Hepatocyte (in vitro differentiated cells): ENCODE measurements at regions not wholly inside any gene's neighbourhood (a gene's known extent, or its start where the extent isn't known, plus 50 kb on each side); places are given as distances from the start of the nearest gene placed in this dataset.

Source experiments
- DNase-seq: peaks from one replicate; pipeline ENCODE4 v3.0.0-alpha.2; 2016; ENCODE audit warnings: low spot score
- H2AFZ ChIP-seq: fragments of 200-600 bp; sonication (generic); 2 replicates; pipeline ENCODE4 v1.6.0; 2016; ENCODE audit warnings: antibody characterized with exemption, mild to moderate bottlenecking
- H3K27ac ChIP-seq: fragments of 200-600 bp; sonication (generic); 2 replicates; pipeline ENCODE4 v1.5.1; 2016; ENCODE audit warnings: mild to moderate bottlenecking
- H3K27me3 ChIP-seq: fragments of 200-600 bp; sonication (generic); 2 replicates; pipeline ENCODE4 v1.6.1; 2016
- H3K36me3 ChIP-seq: fragments of 200-600 bp; sonication (generic); replicated peaks from 2 replicates; pipeline ENCODE4 v1.5.1; 2016; ENCODE audit warnings: low read depth; ENCODE audit not compliant: insufficient read depth
- H3K4me1 ChIP-seq: fragments of 200-600 bp; sonication (generic); 2 replicates; pipeline ENCODE4 v1.5.1; 2016; ENCODE audit warnings: mild to moderate bottlenecking, moderate library complexity; ENCODE audit not compliant: insufficient read depth
- H3K4me2 ChIP-seq: fragments of 200-600 bp; sonication (generic); 2 replicates; pipeline ENCODE4 v1.6.0; 2016
- H3K4me3 ChIP-seq: fragments of 200-600 bp; sonication (generic); 2 replicates; pipeline ENCODE4 v1.5.1; 2016; ENCODE audit warnings: mild to moderate bottlenecking
- H3K79me2 ChIP-seq: fragments of 200-600 bp; sonication (generic); 2 replicates; pipeline ENCODE4 v1.6.0; 2017; ENCODE audit warnings: mild to moderate bottlenecking
- H3K9me2 ChIP-seq: fragments of 200-600 bp; sonication (generic); replicated peaks from 2 replicates; pipeline ENCODE4 v1.6.0; 2017; ENCODE audit warnings: mild to moderate bottlenecking; ENCODE audit not compliant: insufficient read depth
- H3K9me3 ChIP-seq: fragments of 200-600 bp; sonication (generic); 2 replicates; pipeline ENCODE4 v1.5.1; 2016; ENCODE audit warnings: low read depth, mild to moderate bottlenecking
- H4K20me1 ChIP-seq: fragments of 200-600 bp; sonication (generic); 2 replicates; pipeline ENCODE4 v1.6.0; 2016; ENCODE audit warnings: mild to moderate bottlenecking; ENCODE audit not compliant: insufficient read depth, poor library complexity, severe bottlenecking
- CTCF ChIP-seq: fragments of 200-600 bp; sonication (generic); IDR thresholded peaks from 2 replicates; pipeline ENCODE4 v1.5.1; 2016; ENCODE audit warnings: antibody characterized with exemption, mild to moderate bottlenecking; ENCODE audit not compliant: poor library complexity
- EZH2 ChIP-seq: fragments of 200-600 bp; sonication (generic); IDR thresholded peaks from 2 replicates; pipeline ENCODE4 v1.6.1; 2016; ENCODE audit warnings: antibody characterized with exemption, mild to moderate bottlenecking, borderline replicate concordance
- EZH2phosphoT487 ChIP-seq: fragments of 200-600 bp; sonication (generic); IDR thresholded peaks from one replicate; pipeline ENCODE4 v1.6.1; 2018; ENCODE audit warnings: antibody characterized with exemption, mild to moderate bottlenecking, low read depth, moderate library complexity; ENCODE audit not compliant: unreplicated experiment, severe bottlenecking
- WGBS: methylation state at CpG from one replicate; pipeline ENCODE4 v1.1.6; 2016; ENCODE audit warnings: low lambda C conversion rate; ENCODE audit errors: missing lambda C conversion rate; 5-methylcytosine and 5-hydroxymethylcytosine counted together

- Histone ChIP-seq H3K36me3 (no peaks in the 10 kb centered on the region), H2AFZ (no peak overlapping the region), H3K9me3 (no peaks in the 10 kb centered on the region), H3K27me3 (no peaks in the 10 kb centered on the region), H3K27ac (no peak overlapping the region), H4K20me1 (no peaks in the 10 kb centered on the region), H3K4me3 (no peak overlapping the region), H3K79me2 (no peaks in the 10 kb centered on the region), H3K4me2 (no peak overlapping the region), H3K4me1 (peaks cover 5% of the 10 kb centered on the region), H3K9me2 (peaks cover 3% of the 10 kb centered on the region)
- no peak for TF ChIP-seq CTCF
- TF ChIP-seq EZH2phosphoT487: no peak
- TF ChIP-seq EZH2: no peak
- no peak for DNase-seq
Observed at GRCh38 chr4:79053754-79054153, 114.5 kb upstream of the PAQR3 start.

- no peak overlapping the region for H2AFZ ChIP-seq
- no peak overlapping the region for H3K4me3 ChIP-seq
- no peaks in the 10 kb centered on the region for H3K79me2 ChIP-seq
- H3K4me1 ChIP-seq: peaks cover 8% of the 10 kb centered on the region
- no peaks in the 10 kb centered on the region for H3K9me3 ChIP-seq
- TF ChIP-seq EZH2 (no peak), EZH2phosphoT487 (no peak), CTCF (no peak)
- H3K27ac ChIP-seq: no peak overlapping the region
- H3K27me3 ChIP-seq: no peaks in the 10 kb centered on the region
- H3K36me3 ChIP-seq: no peaks in the 10 kb centered on the region
- no peak for DNase-seq
- H3K9me2 ChIP-seq: no peaks in the 10 kb centered on the region
- H3K4me2 ChIP-seq: no peak overlapping the region
- 65% methylated on average over 6 of the region's 6 CpGs for WGBS
- no peaks in the 10 kb centered on the region for H4K20me1 ChIP-seq
Observed at GRCh38 chr4:79050541-79050880, 111.3 kb upstream of the PAQR3 start.

DNA sequence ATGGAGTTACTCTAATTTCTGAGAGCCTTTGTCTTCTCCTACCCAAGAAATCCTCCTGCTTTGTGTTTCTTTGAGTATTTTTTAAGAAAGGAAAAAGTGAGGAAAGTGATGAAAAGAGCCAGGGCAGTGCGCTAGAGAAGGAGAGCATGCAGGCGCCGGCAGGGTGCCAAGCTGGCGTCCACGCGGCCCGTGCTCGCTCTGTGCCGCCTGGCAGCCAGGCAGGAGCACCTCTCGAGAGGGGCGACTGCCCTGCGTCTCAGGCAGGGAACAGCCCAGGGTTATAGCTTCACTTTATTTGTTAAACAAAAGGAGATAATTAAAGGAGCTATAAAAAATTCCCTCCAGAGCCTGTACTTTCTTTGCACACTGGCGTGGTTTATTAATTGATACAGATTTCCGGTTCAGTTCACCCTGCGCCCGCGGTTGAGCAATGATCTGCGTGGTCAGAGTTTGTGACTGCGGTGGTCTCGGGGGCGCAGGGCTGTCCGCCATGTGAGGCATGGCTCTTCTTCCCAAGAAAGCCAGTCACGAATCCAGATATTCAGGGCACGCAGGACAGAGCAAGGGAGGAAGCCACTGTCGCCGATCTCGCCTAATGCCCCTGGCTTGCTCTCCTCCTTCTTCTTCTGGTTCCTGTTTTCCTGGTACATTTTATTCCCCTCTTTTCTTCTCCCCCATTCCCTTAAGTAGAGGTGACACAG, 110.8 kb upstream of the PAQR3 start:
- Histone ChIP-seq H3K4me2 (no peak overlapping the region), H3K9me2 (no peaks in the 10 kb centered on the region), H3K36me3 (no peaks in the 10 kb centered on the region), H3K27me3 (no peaks in the 10 kb centered on the region), H3K27ac (no peak overlapping the region), H3K9me3 (no peaks in the 10 kb centered on the region), H4K20me1 (no peaks in the 10 kb centered on the region), H3K4me1 (peaks cover 8% of the 10 kb centered on the region), H3K79me2 (no peaks in the 10 kb centered on the region), H3K4me3 (no peak overlapping the region), H2AFZ (no peak overlapping the region)
- no peak for TF ChIP-seq EZH2
- TF ChIP-seq CTCF: no peak
- no peak for DNase-seq
- WGBS: 90% methylated on average over 27 of the region's 27 CpGs

GRCh38 chr4:79048878-79049277, 109.6 kb upstream of the PAQR3 start:
- Histone ChIP-seq H4K20me1 (no peaks in the 10 kb centered on the region), H3K79me2 (no peaks in the 10 kb centered on the region), H3K4me1 (peaks cover 8% of the 10 kb centered on the region), H3K27ac (no peak overlapping the region), H3K27me3 (no peaks in the 10 kb centered on the region), H3K4me3 (no peak overlapping the region), H3K9me3 (no peaks in the 10 kb centered on the region), H3K9me2 (no peaks in the 10 kb centered on the region), H2AFZ (no peak overlapping the region), H3K36me3 (no peaks in the 10 kb centered on the region), H3K4me2 (no peak overlapping the region)
- no peak for DNase-seq
- TF ChIP-seq EZH2 (no peak), EZH2phosphoT487 (no peak), CTCF (no peak)
- WGBS: 88% methylated on average over 4 of the region's 4 CpGs
